AG09309 (cell line): ENCODE measurements at regions not wholly inside any gene's neighbourhood (a gene's known extent, or its start where the extent isn't known, plus 50 kb on each side); places are given as distances from the start of the nearest gene placed in this dataset.
A peak's percentile ranks its signal among the peaks of the same experiment; 100 is the strongest.

Experiments
- DNase-seq: peaks from one replicate; pipeline ENCODE4 v3.0.0-alpha.2; 2010; ENCODE audit warnings: low read depth
- H3K4me3 ChIP-seq: 2 replicates; pipeline ENCODE4 v1.5.1; 2011; ENCODE audit warnings: mild to moderate bottlenecking, low read depth, low read length, moderate library complexity; ENCODE audit not compliant: control insufficient read depth
- TF ChIP-seq, protein P1 (sequence below): IDR thresholded peaks from 2 replicates; pipeline ENCODE4 v1.5.1; 2011; ENCODE audit warnings: mild to moderate bottlenecking, low read depth, low read length, inconsistent platforms; ENCODE audit not compliant: insufficient read depth, control insufficient read depth; ENCODE audit errors: missing control alignments

DNA sequence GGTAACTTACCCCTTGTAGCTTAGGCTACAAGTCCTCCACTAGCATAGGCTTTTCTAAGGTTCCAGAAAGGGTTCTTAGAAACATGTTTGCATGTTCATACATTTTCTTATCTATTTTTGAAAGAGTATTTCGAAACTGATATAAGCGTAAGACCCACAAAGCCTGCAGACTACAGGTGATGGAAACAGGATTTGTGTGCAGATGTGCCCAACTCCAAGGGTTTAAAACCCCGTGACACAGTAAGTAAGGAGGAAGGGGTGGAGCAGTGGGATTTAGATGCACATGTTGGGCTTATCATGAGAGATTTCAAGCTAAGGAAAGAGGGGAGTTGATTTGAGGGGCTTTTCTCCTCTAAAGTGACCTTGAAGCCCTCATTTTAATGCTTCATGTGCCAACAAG lies 164.7 kb downstream of the LTN1 start:
- no peak overlapping the region for H3K4me3 ChIP-seq
- no peak for DNase-seq
- TF ChIP-seq, protein P1, sequence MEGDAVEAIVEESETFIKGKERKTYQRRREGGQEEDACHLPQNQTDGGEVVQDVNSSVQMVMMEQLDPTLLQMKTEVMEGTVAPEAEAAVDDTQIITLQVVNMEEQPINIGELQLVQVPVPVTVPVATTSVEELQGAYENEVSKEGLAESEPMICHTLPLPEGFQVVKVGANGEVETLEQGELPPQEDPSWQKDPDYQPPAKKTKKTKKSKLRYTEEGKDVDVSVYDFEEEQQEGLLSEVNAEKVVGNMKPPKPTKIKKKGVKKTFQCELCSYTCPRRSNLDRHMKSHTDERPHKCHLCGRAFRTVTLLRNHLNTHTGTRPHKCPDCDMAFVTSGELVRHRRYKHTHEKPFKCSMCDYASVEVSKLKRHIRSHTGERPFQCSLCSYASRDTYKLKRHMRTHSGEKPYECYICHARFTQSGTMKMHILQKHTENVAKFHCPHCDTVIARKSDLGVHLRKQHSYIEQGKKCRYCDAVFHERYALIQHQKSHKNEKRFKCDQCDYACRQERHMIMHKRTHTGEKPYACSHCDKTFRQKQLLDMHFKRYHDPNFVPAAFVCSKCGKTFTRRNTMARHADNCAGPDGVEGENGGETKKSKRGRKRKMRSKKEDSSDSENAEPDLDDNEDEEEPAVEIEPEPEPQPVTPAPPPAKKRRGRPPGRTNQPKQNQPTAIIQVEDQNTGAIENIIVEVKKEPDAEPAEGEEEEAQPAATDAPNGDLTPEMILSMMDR = no peak

DNA sequence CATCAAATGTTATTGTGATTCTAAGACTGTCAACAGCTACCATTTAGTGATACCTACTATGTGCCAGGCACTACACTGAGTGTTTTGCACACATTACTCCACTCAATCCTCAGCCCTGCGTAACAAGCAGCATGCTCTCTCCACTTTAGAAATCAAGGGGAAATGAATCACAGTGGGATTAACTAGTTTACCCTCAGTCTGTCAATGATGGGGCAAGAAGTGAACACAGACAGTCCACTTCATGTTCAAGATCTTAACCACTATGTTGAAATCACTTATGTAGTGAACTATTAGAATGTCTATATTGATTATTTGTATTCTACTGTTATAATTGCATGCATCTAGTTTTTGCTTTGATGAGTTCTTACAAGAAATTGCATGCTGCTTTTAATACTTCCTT lies 165.3 kb downstream of the LTN1 start:
- DNase-seq = peak; percentile 43
- H3K4me3 ChIP-seq = no peak overlapping the region
- TF ChIP-seq, protein P1 = no peak

DNA sequence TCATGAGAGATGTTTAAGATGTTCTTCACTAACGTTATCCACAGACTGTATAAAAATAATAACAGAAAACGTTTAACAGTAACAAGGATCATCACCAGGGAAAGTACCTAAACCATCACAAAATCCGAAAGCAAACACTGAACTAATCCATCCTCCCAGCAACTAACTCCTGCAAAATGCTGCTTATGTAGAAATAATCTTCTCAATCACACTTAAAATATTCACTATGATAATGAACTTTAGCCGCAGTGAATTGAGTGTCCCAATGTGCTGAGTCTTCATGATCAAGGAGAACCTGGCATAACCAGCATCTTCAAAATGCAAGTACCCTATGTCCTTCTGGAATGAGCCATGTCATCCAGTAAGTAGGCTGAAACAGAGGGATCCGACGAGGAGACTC lies 166.1 kb downstream of the LTN1 start:
- TF ChIP-seq, protein P1 = no peak
- no peak overlapping the region for H3K4me3 ChIP-seq
- no peak for DNase-seq

DNA sequence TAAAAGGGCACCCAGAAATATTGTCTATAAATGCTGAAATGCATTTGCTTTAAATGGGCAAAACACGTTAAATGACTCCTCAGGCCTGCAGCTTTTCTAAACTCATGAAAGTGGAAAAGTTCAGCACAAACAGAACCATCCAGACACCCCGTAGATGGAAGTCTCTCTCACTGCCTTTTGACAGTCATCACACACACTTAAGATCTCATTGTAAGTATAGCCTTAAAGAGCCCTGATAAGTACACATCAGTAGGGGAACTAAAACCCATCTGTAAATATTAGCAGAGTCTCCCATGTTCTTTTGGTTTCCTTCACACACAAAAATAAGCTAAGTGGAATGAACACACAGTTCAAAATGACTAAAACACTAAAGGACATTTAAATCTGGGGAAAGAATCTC lies 166.7 kb downstream of the LTN1 start:
- no peak overlapping the region for H3K4me3 ChIP-seq
- DNase-seq = no peak
- TF ChIP-seq, protein P1 = no peak

DNA sequence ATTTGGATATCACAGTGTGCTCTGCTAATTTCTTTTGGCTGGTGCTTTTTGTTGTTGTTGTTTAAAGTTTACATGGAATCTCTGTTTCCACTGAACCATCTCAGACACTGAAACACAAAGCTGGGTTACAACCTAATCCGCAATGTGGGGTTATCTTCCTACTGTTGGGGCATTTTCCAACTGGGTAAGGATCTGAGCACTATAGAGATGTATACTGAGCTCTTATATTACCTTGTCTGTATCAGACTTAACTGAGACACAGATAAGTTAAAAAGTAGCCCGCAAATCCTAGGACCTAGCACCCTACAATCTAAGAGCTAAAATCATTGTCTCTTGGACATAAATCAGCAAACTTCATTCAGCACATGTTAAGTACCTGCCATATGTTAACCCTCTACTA lies 169.2 kb downstream of the LTN1 start:
- no peak overlapping the region for H3K4me3 ChIP-seq
- TF ChIP-seq, protein P1 = no peak
- DNase-seq = no peak

DNA sequence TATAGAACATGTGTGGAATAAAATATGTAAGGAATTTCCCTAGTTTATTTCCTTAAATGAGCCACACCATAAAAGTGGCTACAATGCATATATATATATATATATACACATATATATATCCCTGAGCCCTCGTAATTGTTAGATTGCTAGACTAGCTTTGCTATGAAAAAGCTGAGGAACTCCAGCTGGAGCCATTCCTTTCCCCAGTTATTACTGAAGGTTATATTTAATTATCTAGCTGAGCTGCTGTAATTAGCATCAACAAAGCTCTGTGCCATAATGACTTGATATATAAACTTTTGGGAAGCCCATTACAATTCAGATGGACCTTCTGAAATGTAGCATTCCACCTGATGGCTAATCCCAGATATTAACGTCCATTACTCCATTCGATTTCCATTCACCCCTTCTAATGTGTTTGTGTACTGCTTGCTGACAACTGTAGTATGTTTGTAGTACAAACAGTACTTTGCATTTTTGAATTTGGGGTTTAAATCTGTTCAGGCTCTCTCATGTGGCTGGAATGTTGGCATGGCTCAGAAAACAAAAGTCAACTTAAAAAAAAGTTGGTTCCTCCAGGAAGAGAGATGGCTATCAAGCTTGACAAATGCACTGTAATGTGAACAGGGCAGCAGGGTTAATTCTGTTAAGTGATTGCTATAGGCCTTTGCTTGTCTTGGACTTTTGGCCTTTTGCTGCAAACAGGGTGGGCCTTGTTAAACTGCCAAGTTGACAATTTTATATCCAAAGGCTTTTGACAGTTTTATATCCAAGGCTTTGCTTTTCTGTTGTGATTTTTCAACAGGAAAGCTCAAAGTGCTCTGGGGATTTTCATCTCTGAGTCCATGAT lies 170.0 kb downstream of the LTN1 start:
- TF ChIP-seq, protein P1 = no peak
- H3K4me3 ChIP-seq = no peak overlapping the region
- DNase-seq = peak; percentile 23
